Nucleus accumbens (tissue), 56 donors: ENCODE measurements at regions not wholly inside any gene's neighbourhood (a gene's known extent, or its start where the extent isn't known, plus 50 kb on each side); places are given as distances from the start of the nearest gene placed in this dataset.
A peak's percentile ranks its signal among the peaks of the same experiment; 100 is the strongest.

ENCODE experiments used
- DNase-seq, 56 donors: peaks; one replicate each; lab custom pipeline; 2025; lab: John Stamatoyannopoulos, UW

DNA sequence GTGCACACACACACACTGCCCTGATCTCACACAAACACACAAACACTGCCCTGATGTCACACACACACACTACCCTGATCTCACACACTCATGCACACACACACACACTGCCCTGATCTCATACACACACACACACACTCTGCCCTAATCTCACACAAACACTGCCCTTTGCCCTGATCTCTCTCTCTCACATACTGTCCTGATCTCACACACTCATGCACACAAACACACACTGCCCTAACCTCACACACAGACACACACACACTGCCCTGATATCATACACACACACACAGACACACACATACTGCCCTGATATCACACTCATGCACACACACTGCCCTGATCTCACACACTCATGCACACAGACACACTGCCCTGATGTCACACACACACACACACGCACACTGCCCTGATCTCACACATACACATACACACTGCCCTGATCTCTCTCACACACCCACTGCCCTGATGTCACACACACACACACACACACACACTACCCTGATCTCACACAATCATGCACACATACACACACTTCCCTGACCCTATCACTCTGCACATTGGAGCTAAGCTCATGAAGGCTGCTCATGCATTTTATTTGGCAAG is 97.6 kb upstream of the DIO3 start:
- no peak for DNase-seq

DNA sequence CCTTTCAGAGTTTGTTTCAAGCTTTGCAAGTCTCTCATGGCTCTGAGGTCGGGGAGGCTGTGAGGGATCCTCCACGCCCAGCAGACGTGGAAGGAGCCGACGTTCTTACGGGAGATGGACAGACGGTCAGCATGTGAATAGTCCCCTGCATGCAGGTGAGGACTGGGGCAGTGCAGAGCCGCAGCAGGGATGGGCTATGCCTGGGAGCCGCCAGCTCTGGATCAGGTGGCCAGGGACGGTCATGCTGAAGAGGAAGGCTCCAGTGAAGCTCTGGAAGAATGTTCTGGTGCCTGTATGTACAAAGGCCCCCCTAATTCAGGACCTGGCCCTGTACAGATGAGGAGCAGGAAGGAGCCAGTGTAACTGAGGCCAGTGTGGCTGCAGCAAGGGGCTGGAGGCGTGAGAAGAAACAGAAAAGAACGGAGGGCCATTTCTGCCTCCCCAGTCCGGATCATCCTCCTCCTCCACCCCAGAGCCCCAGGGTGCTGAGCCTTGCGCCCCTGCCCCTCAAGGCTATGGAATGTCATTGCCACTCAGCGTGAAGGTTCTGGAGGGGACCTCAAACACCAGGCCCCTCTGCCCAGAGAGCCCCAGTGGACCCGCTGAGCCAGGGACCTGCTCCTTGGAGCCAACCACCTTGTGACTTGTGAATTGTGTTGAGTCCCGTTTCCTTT is 96.8 kb upstream of the DIO3 start:
- DNase-seq = no peak

DNA sequence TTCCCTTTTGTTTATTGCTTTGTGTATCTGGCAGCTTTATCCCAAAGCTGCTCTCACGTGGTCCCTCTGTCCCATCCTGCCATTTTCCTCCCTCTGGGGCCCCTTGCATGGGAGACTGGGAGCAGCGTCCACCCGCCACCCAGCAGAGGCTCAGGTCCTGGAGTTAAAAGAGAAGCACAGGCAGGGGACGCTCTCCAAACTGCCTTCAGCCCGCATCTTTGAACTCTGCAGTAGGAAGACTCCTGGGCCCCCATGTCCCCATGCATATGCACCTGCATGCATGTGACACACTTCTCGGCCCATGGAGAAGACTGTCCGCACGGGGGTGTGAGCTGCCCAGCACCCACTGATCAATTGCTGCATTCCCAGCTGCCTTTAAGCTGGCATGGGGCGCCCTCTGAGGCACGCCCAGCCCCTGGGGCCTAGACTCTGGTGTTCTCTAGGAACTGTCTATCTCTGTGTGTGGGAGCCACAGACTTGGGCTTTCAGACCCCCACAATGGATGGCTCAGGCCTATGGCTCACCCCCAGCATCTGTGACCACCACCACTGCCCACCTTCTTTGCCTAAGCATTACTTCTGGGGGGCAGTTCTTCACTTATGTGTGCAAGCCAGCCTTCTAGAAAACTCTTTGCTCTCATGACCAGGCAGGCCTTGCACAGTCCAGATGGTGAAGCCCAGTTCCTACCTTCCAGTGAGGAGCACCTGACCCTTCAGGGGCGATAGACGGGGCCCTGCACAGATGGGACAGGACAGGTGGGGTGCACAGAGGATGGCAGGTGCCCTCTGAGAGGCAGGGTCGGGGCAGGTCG is 96.1 kb upstream of the DIO3 start:
- no peak for DNase-seq

GRCh38 chr14:101465795-101466448 is 95.4 kb upstream of the DIO3 start:
- no peak for DNase-seq

GRCh38 chr14:101466456-101467180 is 94.7 kb upstream of the DIO3 start:
- no peak for DNase-seq

GRCh38 chr14:101467181-101467926 is 93.9 kb upstream of the DIO3 start:
- DNase-seq = no peak

DNA sequence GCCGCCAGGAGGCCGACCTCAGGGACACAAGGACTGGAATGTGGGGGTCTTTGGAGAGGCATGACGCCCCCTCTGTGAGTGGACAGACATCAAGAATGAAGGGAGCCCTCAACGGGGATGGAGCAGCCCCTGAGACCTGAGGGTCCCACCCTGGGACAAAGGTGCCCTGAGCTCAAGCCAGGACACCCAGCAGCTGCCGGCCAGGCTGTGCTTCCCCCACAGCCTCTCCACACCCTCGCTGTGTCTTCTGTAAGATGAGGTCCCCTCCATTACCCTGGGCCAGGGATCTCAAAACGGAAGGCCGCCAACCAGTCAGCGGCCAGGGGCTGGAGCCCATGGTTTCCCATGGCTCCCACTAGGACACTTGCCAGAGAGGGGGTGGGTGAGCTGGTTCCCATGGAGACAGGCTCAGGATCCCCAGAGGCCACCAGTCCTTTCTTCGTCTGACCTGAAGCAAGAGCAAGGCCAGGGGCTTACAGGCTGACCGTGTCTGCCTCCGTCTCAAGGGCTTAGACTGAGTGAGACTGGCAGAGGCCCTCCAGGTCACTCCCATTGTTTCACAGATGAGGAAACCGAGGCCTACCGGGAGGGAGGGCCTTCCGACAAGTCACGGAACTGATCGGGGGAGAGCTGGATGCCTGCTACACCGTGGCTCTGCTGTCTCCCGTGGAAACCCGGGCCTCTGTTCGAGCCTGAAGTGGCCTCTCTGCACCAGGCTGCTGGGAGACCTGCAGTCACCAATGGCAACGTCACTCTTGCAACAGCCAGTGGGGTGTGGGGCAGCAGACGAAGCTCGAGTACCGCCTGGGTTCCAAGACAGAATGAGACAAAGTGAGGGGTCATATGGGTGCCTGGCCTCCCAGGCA is 91.7 kb upstream of the DIO3 start:
- peak in 1 of 56 donors; percentile 20 for DNase-seq

DNA sequence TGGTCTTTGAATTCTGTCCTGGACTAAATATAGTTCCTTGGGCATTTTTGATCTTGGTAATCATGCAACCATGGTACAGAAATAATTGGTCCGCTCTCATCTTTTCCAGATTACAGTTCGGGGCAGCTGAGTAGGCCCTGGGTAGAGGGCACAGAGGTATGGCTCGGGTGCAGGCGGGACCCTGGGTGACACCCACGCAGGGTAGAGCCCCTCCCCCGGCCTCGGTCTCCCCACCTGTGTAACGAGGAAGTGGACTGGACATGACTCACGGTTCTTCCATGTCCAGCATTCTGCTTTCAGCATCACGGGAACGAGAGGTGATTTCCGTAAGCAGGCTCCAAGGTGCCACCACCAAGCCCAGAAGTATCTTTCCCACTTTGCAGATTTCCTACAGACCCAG is 91.0 kb upstream of the DIO3 start:
- no peak for DNase-seq

DNA sequence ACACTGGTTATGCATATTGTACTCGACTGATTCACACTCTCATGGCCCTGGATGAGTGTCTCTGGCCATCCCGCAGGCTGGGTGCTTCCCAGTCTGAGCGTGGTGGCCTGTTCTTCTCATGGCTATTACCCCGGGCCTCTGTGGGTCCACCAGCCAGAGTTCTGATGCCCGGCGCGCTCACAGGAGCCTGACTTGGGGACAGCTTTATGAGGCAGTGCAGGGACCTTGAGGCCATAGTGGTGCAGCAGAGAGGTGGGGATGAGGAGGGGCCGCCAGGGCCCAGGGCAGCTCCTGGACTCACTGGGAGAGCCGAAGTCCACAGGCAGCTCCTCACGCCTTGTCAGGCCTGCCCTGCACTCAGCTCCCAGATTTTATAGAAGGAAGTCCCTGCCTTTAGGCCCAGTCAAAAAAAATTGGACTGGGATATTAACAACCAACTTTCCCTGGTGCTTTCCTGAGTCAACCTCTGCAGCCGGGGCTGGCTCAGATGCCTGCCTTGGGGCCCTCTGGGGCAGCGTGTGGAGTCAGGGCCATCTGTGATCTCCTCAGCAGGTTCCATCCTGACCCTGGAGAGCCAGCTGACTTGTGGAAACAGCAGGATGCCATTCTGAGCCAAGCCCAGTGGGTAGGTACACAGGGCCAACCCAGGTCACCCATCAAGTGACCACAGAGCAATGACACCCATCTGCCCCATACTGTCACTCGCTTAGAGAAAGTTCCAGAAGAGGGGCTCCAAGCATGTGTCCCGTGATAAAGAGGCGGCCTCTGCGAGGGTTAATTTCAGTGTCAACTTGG is 89.4 kb upstream of the DIO3 start:
- no peak for DNase-seq

DNA sequence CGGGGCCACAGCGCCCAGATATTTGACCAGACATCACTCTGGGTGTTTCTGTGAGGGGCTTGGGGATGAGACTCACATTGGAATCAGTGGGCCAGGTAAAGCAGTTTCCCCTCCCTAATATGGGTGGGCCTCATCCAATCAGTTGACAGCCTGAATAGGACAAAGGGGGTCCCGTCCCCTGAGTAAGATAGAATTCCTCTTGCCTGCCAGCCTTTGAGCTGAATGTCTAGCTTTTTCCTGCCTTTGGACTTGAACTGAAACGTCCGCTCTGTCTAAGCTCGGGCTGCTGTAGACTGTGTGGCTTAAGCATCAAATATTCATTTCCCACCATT is 88.8 kb upstream of the DIO3 start:
- DNase-seq = no peak

DNA sequence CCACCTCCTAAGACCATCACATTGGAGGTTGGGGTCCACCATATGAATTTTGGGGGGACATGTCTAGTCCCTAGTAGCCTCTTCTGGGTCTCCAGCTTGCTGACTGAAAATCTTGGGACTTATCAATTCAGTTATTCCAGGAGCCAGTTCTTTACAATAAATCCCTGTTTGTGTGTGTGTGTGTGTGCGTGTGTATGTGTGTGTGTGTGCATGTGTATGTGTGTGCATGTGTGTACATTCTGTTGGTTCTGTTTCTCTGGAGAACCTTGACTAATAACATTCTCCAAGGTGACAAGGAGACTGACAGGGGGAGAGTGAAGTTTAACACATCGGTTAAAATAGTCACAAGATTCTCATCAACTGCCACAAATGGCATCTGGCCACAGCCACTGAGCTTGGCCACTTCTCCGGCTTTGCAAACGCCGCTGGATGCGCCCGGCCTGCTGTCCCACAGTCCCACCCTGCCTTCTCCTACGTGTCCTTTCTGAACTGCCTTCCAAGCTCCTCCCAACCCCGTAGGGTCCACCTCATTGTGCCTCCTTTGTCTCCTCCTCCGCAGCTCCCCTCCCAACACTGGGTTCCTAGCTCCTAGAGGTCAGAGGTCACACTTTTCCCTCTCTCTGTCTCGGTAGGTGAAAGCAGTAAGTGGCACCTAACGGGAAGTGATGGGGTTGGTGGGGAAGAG is 88.1 kb upstream of the DIO3 start:
- DNase-seq = no peak

DNA sequence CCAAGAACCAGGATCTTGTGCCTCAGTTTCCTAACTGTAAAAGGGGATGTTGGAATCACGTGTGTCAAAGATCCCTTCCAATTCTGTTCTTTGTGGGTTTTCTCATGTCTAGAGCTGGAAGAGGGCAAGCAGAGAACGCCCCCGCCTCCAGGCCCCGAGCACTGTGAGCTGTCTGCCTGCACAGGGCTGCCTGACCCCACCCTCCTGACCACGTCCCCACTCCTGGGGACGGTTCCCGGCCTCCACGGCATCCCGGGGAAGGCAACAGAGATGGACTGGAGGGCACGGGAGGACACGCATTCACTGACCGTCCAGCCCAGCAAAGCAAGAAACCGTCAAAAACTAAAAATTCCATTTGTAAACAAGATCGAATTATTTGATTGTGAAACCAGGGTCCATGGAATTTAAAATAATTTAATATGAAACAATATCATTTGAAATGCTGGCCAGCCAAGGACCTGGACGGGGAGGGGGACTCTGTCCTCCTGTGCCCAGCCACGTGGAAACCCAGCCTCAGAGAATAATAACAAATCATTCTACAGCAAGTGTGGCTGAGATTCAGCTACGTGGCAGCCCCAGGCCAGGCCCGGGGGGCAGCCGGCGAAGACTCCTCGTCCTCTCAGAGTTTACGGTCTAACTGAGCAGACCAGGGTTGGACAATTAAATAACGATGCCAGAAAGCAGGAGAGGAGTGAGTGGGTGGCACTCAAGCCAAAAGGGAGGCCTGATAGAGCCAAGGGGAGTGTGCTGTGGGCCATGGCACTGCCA is 87.3 kb upstream of the DIO3 start:
- DNase-seq = no peak

DNA sequence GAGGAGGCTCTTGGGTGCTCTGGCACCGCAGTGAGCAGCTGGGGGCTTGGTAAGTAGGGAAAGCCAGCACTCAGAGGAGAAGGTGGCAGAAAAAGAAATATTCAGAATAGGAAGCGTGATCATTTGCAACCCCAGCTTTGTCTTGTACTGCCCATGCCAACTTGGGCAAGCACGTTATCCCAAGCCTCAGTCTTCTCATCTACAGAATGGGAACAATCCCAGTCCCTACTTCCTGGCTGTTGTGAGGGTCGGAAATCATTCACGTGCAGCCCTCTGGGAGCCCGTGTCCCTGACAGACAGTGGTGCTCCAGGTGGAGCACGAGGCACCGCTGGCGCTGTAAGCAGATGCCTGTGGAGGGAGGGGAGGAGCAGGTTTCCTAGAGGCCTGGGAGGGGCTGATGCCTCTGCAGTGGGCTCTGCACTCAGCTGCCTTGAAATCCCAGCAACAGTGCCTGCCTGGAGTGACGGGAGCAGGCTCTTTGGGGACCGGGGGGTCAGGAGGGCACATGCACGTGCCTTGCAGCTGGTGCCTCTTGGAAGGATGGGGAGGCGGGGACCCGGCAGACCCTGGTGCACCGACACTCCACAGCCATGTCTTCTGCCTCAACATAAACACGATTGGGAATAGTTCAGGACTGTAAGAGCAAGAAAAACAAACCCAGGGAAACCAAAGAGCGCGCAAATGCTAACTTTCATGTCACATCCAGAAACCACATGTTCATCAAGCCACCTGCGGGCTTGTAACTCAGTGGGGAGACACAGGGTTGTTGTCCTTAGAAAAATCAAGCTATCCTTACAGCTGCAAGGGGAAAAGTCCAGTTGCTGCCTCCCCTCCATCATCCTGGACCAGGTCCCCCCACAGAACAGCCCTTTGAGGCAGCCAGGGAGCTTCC is 86.5 kb upstream of the DIO3 start:
- DNase-seq = no peak

GRCh38 chr14:101475456-101476257 is 85.6 kb upstream of the DIO3 start:
- no peak for DNase-seq
